GM18868 (cell line): ENCODE measurements at regions not wholly inside any gene's neighbourhood (a gene's known extent, or its start where the extent isn't known, plus 50 kb on each side); places are given as distances from the start of the nearest gene placed in this dataset.
A peak's percentile ranks its signal among the peaks of the same experiment; 100 is the strongest.

Source experiments
- ATAC-seq: cut with Tn5 transposase; IDR thresholded peaks from one replicate; pipeline ENCODE4 v1.9.1; 2021; ENCODE audit warnings: mild to moderate bottlenecking, moderate library complexity; ENCODE audit not compliant: unreplicated experiment

DNA sequence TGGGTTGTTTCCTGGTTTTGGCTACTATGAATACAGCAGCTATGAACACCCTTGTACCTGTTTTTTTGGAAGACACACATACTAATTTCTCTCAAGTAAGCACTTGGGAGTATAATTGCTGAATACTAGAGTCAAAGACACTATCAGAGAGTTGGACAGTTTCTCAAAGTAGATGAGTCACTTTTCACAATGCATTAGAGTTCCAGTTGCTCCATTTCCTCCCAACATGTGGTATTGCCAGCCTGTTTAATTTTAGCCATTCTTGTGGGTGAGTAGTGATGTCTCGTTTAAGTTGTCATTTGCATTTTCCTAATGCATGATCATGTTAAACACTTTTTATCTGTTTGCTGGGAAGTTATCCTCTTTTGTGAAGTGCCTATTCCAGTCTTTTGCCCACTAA is 81.6 kb upstream of the GDNF start:
- no peak for ATAC-seq

DNA sequence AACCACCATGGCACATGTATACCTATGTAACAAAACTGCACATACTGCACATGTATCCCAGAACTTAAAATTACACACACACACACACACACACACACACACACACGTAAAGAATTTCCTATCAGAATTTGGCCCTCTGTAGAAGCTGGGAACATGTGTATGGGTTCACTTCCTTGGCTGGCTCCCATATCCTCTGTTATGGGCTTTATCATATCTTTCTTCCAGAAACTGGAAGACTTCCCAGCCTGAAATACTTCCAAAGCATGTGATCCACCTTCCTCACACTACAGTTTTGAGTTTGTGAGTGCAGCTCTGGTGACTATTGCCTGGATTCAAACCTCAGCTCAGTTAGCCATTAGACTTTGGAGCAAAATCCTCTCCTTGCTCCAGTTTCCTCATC is 78.6 kb upstream of the GDNF start:
- no peak for ATAC-seq

DNA sequence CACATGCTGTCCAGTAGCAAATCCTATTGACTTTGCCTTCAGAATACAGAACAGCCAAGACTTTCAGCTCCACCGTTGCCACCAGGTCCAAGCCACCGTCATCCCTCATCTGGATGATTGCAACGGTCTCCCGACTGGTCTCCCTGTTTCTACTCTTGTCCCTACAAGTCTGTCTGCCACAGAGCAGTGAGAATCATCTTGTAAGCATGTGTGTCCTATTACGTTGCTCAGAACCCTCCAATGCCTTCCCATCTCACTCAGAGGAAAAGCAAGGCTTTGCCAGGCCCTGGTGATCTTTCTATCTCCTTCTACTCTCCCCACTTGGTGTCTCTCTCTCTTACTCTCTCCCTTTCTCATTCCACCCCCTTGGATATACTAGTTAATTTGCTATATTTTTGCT is 76.7 kb upstream of the GDNF start:
- ATAC-seq, result no peak

DNA sequence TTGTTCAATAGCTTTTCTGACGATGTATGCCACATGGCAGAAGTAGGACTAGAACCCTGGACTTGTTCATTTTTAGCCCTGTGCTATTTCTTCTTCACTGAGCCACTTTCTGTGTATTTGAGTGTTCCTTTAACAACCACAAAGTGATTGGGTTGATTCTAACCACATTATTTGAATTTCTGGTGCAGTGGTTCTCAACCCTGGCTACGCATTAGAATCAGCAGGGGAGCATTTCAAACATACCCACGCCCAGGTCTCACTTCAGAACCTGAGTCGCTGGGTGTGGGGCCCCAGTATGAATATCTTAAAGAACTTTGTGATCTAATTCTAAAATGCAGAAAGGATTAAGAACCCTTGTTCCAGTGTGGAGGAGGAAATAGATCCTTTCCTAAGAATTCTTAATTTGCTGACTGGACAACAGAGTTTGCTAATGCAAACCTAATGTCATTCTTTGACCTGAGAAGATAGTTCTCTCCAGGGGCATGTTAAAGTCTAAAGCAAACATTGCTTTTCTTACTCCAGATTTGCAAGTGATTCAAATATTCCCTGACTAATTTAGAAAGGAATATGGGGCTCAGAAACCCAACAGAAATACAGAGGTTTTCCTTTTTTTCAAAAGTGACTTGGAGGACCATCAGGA is 75.4 kb upstream of the GDNF start:
- ATAC-seq, result peak; percentile 72

DNA sequence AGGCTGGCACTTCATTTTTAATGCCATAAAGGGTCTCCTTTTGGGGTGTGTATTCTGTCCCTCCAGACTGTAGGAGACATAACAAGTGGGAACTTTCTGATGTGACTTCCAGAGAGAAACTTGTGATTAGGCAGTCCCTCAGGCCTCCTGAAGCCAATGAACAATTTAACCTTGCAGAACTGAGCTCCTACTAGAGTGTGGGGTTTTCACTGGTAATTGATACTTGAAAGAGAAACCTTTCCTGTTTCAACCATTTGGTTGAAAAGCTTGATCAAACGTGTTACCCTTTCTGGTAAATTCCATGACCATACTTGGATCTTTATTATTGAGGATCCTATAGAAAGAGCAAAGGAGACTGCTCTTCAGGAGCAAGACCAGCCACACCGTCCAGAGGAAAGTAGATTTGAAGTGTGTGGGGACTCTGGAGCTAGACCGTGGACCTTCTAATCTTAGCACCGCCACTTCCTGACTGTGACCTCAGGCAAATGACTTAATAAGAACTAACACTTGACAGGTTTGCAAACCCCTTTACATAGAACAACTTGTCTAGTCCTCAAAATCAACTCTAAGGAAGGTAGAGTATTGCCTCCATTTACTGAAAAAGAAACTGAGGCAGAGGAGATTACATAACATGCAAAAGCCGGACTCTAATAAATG is 69.9 kb upstream of the GDNF start:
- peak; percentile 71 for ATAC-seq

DNA sequence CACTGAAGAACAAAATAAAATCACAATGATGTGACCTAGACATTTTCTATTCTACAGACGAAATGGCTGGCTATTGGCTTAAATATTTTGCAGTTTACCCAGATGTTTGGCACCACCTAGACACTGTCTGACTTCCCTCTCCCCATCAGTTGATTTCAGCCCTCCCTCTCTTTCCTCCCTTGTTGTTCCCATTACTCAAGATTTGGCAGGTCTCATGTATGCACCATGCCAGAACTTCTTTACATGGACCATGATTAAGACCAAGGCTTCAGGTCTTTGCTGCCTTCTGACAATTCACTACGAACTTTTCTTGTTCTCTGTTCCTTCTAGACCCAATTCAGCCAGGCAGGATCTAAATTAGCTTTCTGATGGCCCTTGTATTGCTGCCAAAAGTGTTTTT is 66.6 kb upstream of the GDNF start:
- ATAC-seq, result no peak

DNA sequence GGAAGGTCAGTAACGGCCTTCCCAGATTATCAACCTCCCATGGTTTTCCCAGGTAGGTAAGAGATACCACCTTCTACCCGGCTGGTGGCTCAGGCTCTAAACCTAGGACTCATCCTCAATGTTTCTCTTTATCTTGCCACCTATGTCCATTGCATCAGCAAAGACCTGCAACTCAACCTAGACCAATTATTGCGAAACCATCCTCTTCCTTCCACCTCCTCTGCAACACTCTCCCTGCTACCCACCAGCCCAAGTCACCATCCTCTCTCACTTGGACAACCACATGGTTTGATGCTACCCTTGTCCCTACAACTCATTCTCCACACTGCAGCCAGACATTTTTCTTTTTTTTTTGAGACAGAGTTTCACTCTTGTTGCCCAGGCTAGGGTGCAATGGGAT is 65.4 kb upstream of the GDNF start:
- ATAC-seq, result no peak

DNA sequence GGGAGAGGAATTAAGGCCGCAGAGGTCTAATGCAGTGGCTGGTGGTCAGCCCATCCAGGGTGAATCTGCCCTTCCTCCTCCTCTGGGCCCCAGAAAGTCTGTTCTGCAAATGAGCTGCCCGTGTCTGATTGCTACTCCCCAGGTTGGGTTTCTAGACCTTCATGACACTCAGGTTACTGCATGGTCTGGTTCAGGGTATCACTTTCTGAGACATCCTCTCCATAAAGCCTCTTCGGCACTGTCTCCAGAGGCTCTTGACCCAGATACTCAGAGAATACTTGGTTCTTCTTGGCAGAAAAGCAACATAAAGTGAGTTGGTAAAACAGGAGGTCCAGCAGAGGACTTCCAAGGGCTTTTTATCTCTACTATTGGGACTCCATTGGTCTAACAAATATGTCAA is 62.5 kb upstream of the GDNF start:
- no peak for ATAC-seq

DNA sequence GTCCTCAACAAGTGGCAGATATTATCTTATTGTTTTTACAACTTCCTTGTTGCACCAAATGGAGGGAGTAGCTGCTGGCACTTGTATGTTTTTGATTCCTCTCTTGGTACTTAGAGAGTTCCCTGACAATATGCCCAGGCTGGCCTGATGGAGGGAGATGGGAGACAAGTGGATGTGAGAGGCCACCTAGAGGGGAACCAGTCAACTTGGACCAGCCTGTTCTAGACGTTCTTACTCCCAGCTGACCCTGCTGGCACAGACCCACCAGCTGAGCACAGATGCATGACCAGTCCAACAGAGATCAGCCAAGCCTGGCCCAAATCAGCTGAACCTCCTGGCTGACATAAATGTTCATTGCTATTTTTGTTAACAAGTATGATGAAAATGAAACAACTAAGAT is 60.9 kb upstream of the GDNF start:
- ATAC-seq, result no peak

DNA sequence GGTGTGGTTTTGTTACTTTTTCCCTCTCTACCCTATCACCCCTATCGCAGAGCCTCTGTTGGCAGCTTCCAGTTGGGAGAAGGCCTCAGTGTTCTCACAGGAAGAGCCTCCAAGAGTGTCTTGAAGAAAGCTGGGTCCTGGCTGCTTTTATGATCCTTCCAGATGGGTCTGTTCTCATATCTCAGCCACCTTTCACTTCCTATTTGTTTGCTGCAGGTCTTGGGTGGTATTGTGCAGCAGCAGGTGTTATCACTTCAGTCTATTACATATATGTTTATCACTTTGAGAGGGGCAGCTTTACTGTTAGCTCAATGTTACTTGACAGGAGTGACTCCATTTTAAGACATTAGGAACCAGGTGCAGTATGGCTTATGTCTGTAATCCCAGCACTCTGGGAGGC is 59.2 kb upstream of the GDNF start:
- ATAC-seq, result peak; percentile 67

DNA sequence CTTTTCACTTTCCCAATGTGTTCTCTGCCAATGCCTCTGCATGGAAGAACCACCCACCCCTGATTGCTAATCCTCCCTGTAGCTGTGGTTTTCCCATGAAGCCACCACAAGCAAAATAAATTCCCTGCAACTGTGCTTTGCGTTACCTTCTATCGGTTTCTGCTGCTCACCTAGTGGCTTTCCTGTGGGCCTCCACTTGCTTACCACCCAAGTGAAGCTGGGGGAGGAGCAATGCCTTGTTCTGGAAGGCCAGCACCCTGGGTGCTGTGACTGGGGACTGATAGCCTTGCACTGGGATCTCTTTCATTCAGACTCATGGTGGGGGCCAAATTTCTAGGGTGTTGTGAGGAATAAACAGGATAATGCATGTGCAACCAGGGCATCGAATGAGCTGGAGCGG is 56.3 kb upstream of the GDNF start:
- ATAC-seq, result no peak

DNA sequence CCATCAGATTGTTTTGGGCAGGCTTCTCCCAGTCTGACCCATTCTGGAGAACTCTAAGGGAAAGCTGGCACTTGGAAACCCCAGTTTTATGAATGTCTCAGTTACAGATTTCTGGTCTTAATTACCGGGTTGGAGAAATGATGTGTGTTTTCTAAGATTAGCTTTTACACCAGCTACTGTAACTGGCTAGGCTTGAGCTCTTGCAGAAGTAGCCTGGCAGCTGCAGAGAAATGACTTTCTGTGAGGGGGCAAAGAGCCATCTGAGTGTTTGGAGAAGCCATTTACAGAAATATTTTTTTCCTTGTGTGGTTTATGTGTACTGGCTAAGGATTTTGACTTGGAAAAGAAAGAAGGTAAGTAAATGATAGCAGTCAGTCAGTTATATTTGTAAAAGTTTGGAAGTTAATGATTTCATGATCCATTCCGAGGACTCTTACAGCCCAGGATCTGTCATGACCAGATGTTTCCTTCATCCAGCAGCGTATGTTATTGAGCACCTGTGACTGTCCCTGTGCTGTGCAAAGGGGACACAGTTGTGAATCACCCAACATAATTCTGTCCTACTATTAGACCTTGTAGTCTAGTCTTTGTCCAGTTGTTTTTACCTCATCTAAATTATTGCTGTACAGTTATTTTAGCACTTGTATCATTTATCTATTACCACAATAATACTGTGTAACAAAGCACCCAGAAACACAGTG is 53.7 kb upstream of the GDNF start:
- ATAC-seq, result no peak

DNA sequence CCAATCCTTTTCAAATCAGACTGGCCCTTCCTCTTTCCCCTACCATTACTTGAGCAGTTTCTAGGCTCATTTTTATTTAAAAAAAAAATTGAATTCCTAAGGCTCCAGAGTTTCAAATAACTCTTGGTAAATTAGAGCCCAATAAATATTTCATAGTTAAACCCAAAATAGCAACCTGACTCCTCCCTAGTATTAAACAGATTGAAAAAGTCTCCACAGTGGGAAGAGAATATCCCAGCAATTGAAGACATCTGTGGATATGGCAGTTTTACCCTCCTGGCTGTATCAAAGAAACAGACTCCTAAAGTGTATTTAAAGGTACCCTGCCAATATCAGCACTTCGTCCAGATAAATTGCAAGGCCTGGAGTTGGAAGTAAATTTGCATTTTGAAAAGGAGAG is 52.7 kb upstream of the GDNF start:
- no peak for ATAC-seq

DNA sequence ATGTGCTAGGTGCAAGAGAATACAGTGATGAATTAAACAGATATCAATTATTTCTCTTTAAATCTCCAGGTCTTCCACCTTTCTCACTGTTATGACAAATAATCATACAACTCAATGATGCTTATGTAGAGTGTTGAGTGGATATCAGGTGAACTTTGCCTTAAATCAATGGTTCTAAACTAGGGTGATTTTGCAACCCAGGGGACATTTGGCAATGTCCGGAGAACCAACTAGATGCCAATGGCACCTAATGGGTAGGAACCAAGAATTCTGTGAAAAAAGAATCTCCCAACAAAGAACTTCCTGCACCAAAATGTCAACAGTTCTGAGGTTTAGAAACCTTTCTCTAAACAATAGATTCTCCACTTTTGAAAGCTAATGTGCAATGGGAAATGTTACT is 52.0 kb upstream of the GDNF start:
- ATAC-seq, result no peak

DNA sequence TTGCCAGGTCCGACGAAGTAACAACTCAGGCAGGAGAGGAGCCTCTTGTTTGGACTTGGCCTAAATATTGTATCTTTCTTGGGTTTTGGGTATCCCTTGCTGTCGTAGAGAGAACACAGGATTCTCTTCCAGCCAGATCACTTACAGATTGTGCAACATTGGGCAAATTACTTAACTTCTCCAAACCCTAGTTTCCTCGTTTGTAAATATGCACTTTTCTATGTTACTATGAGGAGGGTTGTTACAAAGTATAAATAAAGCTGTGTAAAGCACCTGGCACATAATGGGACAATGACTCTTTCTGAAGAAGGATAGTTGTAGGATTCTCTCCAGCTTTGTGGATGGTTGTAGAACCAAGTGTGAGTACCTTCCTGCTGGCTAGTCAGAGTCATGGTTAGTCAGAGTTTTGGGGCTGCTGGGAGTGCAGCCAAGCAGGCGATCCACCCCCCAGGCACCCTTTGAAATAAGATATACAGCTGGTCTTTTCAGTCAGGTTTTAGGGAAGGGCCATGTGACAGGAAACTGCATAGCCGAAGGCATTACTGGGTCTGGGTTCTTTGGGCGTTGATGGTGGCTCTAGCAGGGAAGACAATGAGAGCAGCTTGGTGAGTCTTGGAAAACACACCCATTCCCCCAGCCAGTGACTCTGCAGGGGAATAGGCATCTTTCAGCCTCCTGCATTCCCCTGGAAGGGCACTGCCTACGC is 49.9 kb upstream of the GDNF start:
- ATAC-seq, result no peak
